Neural progenitor cell (in vitro differentiated cells): ENCODE measurements at regions not wholly inside any gene's neighbourhood (a gene's known extent, or its start where the extent isn't known, plus 50 kb on each side); places are given as distances from the start of the nearest gene placed in this dataset.

ENCODE experiments used
- EZH2phosphoT487 ChIP-seq: fragments of 200-600 bp; sonication (generic); IDR thresholded peaks from 2 replicates; pipeline ENCODE4 v1.6.1; 2017; ENCODE audit warnings: antibody characterized with exemption
- TF ChIP-seq, protein P1 (sequence below): fragments of 200-600 bp; sonication (generic); IDR thresholded peaks from 2 replicates; pipeline ENCODE4 v1.5.1; 2017; ENCODE audit warnings: antibody characterized with exemption, mild to moderate bottlenecking

DNA sequence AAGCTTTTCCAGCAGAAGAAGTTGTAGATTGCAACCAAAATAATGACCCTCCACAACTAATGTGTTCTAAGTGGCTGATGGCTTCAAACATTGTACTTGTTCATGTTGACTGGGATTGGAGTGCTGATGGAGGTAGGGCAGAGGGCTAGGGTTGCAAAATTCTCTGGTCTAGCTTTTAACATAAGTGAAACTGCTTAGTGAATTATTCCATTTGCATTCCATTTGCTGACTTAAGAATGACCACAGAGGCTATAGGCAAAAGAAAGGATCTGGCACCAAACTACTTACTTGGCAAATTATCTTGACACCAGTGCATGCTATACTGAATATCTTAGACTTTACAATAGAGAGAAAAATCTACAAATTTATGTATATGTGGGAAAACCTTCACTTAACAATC lies 287.0 kb downstream of the FGF9 start:
- TF ChIP-seq, protein P1, sequence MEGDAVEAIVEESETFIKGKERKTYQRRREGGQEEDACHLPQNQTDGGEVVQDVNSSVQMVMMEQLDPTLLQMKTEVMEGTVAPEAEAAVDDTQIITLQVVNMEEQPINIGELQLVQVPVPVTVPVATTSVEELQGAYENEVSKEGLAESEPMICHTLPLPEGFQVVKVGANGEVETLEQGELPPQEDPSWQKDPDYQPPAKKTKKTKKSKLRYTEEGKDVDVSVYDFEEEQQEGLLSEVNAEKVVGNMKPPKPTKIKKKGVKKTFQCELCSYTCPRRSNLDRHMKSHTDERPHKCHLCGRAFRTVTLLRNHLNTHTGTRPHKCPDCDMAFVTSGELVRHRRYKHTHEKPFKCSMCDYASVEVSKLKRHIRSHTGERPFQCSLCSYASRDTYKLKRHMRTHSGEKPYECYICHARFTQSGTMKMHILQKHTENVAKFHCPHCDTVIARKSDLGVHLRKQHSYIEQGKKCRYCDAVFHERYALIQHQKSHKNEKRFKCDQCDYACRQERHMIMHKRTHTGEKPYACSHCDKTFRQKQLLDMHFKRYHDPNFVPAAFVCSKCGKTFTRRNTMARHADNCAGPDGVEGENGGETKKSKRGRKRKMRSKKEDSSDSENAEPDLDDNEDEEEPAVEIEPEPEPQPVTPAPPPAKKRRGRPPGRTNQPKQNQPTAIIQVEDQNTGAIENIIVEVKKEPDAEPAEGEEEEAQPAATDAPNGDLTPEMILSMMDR, result no peak
- no peak for TF ChIP-seq EZH2phosphoT487
